Stimulated activated CD8-positive, alpha-beta memory T cell treated with anti-CD3 and anti-CD28 coated beads, Interleukin-15, amount 100 ng/mL, for 48 hours (primary cell): ENCODE measurements at regions not wholly inside any gene's neighbourhood (a gene's known extent, or its start where the extent isn't known, plus 50 kb on each side); places are given as distances from the start of the nearest gene placed in this dataset.
"Not testable (repeated sequence)": the region's sequence is repeated elsewhere in the genome, so short reads cannot be mapped to it uniquely, and the experiment has no call there.

Experiments
- DNase-seq, 2 donors: peaks; one replicate each; pipeline ENCODE4 v3.0.0-alpha.2; 2020; ENCODE audit warnings: low read depth in 2 of 2

DNA sequence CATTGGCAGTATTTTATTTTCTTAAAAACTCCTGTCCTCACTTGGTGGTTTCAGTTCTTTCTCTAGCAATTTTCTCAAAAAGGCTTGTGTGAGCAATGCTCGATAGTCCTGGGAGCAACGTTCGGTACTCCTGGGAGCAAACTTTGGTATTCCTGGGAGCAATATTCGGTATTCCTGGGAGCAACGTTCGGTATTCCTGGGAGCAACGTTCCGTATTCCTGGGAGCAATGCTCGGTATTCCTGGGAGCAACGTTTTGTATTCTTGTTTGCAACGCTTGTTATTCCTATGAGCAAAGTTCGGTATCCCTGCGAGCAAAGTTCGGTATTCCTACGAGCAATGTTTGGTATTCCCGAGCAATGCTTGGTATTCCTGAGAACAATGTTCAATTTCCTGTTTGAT is 362.0 kb upstream of the ADARB2 start:
- DNase-seq: no peak

DNA sequence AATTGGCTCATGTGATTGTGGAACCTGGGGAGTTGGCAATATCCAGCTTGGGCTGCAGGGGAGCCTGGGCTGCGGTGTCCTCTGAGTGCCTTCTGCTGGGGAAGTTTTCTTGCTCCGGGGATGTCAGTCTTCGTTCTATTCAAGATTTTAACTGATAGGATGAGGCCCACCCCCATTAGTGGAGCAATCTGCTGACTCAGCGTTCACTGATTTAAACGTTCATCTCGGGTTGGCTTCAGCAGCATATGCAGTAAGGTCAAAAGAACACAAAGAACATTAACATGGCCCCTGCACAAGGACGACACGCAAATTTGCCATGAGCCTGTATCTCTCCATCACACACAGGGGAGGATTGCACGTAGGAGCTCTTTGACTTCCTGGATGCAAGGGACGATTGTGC is 360.6 kb upstream of the ADARB2 start:
- no peak for DNase-seq

DNA sequence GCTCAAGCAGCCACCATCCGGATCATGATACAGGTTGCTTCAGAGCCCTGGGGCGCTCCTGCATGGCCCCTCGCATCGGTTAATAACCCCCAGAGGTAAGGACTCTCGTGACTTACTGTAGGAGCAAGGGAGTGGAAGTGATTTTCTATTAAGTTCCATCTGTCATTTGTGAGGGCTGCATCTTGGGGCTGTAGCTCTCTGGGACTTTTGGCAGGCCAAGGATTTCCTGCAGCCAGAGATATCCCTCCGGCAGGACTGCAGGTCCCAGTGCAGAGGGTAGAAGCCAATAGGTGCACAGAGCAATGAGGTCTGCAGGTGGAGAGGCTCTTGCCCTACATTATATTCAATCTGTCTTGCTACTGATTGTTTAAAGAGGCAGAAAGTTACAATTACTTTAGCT is 356.8 kb upstream of the ADARB2 start:
- no peak for DNase-seq

DNA sequence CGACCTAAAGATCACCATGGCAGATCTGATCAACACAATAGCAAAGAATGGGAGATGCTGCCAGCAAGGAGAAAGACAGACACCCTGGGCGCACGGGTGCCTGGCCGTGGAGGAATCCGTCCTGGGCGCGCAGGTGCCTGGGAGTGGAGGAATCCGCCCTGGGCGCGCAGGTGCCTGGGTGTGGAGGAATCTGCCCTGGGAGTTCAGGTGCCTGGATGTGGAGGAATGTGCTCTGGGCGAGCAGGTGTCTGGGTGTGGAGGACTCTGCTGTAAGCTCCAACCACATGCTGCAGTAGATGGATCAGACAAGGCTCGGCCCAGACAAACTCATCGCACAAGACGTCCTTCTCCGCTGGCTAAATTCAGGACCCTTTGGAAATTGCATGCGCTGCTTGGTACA is 346.3 kb upstream of the ADARB2 start:
- no peak for DNase-seq

DNA sequence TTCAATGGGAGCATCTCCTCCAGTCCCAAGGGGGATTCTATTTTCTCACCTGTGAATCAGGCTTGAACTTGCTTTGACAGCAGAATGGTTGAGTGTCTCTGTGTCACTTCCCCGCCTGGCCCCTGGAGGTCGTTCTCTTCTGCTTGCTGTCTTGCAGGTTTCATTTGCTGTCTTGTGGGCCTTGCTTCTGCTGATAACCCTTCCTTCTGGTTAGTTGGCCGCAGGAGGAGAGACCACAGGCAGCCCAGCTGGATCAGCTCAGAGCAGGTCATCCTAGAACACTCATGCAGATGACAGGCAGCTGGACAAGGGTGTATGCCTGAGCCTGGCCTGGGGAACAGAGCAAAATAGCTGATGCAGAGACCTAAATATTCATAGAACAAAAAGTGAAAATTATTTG is 344.2 kb upstream of the ADARB2 start:
- no peak for DNase-seq

DNA sequence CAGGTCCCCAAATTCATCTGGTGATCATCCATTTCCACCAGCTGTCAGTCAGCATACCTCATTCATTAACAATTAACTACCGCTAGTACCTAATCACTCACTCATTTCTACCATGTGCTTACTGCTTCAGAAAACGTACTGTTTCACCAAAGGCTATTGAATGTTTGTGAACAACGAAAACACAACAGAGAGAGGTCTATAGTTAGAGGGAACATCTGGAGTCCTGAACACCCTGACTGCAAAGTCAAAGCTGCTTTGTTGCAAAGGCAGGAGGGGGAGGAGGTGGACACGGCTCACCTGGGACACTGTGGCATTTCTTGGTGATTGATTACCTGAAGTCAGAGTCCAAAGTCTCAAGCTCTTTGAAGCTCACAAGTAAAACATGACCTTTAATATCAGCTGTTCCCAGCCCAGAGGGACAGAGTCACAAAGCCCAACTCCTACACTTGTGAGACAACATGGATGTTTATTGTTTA is 342.3 kb upstream of the ADARB2 start:
- no peak for DNase-seq

DNA sequence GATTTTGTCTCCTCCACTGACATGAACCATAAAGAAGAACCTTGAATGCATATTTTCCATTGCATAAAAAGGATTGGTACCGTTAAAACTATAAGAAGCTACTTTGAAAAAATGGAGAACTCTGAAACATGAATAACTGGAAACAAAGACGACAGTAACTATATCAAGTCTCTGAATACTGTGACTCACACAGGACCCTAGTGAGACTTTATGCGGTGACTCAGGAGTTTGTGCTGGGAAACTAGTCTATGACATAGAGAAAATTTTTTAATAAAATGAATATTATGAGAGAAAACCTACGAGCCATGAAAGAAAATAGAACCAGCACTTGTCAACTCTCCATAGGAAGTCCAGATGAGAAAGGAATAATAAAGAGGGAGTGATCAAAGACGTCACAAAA is 339.9 kb upstream of the ADARB2 start:
- no peak for DNase-seq

DNA sequence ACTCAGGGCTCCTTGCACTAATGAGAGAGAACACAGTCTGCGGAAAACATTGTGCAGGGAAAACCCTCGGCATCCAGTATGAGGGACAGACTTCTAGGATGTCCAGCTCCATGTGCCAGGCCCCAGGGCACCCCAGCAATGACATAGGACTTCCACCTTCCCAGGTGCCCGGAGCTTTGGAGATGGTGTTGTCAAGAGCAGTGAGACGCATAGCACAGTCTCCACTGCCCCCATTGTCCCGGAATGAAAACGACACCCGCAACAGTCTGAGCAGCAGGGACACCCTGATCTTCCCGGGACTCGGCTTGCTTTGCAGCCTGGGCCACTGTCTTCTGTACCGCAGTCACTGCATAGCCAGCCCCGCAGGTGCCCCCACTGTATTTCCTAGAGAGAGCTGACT is 339.2 kb upstream of the ADARB2 start:
- no peak for DNase-seq

DNA sequence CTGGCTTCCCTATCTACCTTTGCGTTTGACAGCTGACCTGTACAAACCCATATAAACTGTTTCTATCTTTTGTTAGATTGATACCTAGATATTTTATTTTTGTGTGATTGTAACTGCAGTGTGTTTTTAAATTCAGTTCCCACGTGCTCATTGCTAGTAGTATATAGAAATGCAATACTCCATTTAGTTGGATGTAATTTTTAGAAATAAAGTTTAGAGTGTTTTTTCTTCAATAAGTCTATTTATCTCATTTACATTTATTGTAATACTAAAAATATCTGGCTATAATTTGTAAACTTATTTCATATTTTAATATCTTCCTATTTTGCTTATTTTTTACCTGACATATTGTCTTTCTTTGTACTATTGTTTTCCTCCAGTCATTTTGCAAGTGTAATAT is 329.7 kb upstream of the ADARB2 start:
- DNase-seq: no peak

DNA sequence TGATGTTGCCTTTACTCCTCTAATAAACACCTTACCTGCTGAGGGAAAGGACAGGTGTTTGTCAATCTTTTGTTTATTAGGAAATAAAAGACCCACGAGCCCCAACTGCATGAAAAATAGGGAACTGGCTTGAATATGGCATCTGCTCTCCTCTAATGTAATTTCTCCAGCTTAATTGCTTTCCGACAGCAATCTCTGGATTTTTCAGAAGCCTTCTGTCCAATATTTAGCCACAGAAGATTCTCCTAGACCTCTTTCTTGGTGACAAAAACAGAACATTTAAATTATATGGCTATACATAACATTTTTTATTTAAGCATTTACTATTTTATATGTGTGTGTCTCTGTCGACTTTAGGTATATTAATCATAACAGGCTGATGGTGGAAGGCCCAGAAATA is 317.4 kb upstream of the ADARB2 start:
- DNase-seq: no peak

DNA sequence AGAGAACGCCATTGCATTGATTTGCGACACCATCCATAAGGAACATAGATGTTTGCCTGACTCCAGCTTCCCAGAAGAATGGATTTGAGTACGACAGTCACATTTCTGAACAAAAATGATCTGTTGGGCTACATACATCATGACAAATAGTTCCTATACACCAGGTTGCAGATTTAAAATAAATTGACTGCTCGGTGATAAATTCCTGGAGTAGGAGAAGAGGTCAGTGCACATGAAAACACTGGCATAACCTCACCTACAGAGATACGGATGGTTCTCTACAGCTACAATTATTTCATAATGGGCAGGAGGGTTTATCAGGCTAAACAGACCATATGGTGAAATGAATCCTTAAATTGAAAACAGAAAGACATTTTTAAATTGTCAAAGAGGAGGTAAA is 316.5 kb upstream of the ADARB2 start:
- no peak for DNase-seq

DNA sequence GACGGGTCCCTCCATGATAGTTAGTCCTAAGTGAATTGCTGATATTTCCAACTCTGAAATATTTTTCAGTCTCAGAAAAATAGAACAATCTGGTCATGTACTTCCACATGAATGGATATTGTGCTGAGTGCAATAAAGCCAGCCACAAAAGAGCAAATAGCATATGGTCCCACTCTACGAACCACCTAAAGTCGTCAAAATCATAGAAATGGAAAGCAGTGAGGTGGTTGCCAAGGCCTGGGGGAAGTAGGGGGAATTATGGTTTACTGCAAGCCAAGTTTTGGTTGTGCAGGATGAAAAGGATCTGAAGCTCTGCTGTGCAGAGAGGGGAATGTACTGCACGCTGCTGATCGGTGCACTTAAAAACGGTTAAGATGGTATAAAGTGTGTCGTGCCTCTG is 313.8 kb upstream of the ADARB2 start:
- DNase-seq: no peak

DNA sequence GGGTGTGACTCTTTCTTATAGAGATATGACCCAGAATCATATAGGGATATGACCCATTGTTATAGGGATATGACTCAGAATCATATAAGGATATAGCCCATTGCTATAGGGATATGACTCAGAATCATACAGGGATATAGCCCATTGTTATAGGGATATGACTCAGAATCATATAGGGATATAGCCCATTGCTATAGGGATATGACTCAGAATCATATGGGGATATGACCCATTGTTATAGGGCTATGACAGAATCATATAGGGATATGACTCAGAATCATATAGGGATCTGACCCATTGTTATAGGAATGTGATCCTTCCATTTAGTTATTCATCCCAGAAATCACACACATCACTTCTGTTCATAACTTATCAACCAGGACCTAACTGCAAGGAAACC is 312.2 kb upstream of the ADARB2 start:
- no peak for DNase-seq

DNA sequence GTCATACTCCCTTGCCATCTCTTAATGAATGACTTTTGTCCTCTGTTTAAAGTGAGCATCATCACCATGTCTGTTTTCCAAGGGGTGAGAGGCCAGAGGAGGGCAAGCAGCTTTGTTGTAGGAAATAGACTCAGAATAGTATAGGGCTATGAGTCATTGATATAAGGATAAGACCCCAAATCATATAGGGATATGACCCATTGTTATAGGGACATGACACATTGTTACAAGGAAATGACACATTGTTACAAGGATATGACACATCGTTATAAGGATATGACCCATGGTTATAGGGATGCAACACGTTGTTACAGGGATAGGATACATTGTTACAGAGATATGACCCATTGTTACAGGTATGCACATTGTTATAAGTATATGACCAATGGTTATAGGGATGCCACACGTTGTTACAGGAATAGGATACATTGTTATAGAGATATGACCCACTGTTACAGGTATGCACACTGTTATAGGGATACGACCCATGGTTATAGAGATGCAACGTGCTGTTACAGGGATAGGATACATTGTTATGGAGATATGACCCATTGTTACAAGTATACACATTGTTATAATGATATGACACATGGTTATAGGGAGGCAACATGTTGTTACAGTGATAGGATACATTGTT is 311.1 kb upstream of the ADARB2 start:
- no peak for DNase-seq

DNA sequence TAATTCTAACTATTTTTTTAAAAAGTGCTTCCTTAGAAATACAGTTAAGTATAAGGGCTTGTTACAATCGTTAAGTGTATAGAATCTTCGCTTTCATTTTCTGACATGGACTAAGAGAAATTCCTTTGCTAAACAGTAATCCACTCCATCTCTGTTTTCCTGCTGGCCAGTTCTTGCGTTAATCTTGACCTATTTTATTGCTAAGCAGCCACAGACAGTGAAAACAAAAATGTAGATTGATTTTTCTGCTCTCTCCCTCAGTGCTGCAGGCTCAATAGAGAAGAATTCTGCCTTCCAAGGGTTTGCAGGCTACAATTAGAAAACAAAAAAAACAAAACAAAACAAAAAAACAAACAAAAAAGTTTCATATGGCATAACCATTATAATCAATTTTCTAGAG is 310.4 kb upstream of the ADARB2 start:
- DNase-seq: no peak

DNA sequence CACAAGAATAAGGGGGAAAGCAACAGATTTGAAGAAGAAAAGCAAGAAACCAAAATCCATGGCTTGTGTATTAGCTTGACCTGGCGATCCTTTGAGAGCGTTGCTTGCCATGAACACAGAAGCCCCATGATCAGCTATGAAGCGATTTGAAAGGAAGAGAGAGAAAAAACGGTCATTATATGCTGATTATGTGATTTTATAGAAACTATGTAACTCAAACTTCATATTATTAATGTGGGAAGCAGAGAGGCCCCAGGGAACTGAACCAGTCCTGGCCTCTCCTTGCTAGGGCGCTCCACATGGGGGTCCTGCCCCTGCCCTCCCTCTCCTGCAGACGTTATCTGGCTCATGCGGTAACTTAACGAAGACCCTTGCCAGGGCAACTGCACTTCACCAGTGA is 306.1 kb upstream of the ADARB2 start:
- DNase-seq: no peak

DNA sequence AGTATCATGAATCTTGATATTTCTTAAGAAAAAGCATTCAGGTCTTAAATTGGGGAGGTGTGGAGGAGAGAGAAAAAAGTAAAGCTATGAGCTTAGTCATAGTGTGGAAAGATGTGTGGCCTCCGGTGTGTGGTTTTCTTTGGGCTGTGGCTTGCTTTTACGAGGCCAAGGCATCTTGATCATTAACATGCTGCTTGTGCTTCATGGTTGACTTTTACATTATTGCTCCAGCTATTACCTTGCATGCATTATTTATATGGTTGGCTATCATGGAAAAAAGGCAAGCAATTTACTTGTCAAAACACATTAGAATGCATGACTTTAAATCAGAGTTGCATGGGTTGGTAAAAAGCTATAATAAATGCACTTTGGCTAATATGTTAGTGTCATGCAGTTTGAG is 300.7 kb upstream of the ADARB2 start:
- no peak for DNase-seq

DNA sequence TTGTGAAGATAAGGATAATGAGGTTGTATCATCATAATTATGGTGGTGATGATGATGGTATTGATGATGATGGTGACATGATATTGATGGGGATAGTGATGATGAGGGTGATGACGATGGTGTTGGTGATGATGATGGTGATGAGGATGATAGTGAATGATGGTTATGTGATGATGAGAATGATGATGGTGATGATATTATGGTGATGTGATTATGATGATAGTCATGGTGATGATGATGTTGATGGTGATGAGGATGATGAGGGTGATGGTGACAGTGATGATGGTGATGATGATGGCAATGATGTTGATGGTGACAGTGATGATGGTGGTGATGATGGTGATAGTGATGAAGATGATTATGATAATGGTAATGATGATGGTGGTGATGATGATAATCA is 299.9 kb upstream of the ADARB2 start:
- DNase-seq: no peak

DNA sequence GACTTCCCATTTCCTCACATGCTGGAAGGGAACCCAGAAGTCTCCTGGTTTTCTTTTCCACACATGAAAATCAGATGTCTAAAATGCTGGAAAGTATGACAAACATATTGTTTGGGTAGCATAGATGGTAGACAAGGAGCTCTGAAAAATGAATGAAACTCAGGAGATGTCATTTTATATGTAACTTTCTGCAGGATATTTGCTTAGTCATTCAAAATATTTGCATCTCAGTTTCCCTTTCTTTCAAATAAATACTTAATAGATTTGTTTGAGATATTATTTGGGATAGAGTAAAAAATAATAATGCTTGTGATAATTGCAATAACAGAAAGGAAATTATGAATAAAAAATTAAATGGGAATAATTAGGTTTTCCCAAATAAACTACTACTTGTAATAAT is 298.9 kb upstream of the ADARB2 start:
- no peak for DNase-seq

DNA sequence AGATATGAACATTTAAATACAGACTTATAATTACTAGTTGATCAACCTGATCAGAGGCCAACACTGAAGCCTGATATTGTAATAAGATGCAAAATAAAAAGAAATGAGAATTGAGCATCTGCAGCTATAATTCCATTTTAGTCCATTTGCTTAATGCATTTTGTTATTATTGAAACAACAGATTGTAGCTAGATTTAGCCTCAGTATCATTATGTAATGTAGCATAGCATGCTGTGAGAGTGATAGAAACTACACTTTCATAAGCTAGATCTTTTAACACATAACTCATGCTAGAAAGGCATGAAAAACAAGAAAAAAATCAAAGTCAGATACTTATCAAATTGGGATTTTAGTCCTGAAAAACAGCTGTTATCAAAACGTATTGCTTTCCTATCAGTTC is 292.7 kb upstream of the ADARB2 start:
- no peak for DNase-seq

DNA sequence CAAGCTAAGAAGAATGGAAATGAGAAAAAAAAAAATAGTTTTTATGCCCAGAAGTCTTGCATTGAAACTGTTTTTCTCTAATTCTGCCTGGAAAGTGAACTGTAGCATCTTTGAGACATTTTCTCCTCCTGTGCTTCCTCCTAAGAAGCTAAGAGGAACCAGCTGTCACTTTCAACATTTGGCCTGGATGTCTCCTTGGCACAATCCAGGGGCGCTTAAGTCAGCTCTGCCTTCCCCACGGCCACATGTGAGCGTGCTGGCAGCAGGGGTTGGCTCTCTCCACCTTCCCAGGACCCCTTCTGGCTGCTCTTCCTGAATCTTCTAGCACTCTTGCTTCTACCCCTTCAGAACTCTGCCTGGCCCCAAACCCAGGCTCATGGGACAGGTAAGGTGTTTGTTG is 289.6 kb upstream of the ADARB2 start:
- DNase-seq: no peak

DNA sequence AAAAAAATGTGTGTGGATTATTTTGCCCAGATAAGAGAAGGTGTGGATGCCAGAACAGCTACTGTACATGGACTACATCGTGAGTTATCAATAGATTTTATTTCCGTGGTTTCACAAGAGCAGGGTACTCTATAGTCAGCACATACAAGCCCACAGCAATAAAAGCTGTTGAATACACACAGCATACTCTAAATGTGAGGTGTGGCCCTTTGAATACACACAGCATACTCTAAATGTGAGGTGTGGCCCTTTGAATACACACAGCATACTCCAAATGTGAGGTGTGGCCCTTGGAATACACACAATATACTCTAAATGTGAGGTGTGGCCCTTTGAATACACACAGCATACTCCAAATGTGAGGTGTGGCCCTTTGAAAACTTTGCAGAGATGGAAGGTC is 287.4 kb upstream of the ADARB2 start:
- DNase-seq: not testable (repeated sequence)

DNA sequence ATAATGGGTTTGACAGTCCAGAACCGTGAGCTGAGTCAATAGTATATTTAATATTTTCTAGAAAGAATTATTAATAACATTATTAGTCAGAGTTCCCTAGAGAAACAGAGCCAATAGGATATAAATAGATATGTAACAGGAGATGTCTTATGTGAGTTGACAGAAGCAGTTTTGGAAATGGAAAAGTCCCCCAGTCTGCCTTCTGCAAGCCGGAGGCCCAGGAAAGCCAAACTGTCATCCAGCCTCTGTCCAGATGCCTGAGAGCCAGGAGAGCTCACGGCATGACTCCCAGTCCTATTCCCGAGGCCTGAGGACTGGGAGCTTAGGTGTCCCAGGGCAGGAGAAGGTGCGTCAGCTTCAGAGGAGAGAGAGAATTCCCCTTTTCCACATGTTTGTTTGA is 286.4 kb upstream of the ADARB2 start:
- no peak for DNase-seq

DNA sequence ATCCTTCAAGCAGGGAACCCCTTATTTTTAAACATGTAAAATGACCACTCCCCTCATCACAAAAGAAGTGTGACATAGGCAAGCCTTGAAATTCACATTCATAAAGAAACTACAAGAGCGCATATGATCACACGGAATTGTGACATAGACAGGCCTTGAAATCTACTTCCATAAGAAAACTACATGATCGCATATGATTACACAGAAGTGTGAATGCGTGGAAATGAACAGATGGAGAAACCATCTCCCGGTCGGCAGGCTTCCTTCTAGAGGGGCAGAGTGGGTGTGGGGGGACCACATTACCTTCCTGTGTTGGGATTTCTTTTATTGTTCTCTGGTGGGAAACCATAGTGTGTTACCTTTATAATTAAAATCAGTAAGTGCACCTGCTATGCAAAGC is 285.1 kb upstream of the ADARB2 start:
- no peak for DNase-seq

DNA sequence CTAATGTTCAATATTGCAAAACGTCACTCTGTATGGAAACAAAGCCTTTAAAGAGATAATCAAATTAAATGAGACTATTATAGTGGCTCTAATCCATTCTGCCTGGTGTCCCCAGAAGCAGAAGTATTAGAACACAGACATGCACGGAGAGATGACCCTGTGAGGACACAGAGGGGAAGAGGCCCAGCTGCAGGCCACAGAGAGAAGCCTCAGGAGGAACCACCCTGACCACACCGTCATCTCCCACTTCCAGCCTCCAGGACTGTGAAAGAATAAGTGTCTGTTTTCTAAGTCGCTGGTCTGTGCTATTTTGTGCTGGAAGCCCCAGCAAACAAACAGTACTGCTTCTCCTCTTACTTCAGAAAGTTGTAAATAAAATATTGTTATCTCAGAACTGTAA is 283.5 kb upstream of the ADARB2 start:
- DNase-seq: no peak
